ENCODE measurements at regions not wholly inside any gene's neighbourhood (a gene's known extent, or its start where the extent isn't known, plus 50 kb on each side); places are given as distances from the start of the nearest gene placed in this dataset.

- TF ChIP-seq CTCF (IDR thresholded peaks at IDR 0.05; ENCODE audit: low read depth, low read length) (no peak), EZH2phosphoT487 (IDR thresholded peaks at IDR 0.05; ENCODE audit: low read depth) (no peak)
Observed at GRCh38 chr11:45428541-45429230, 142.5 kb upstream of the SYT13 start.

All from OCI-LY3 (cell line).